ENCODE measurements at regions not wholly inside any gene's neighbourhood (a gene's known extent, or its start where the extent isn't known, plus 50 kb on each side); places are given as distances from the start of the nearest gene placed in this dataset.

DNA sequence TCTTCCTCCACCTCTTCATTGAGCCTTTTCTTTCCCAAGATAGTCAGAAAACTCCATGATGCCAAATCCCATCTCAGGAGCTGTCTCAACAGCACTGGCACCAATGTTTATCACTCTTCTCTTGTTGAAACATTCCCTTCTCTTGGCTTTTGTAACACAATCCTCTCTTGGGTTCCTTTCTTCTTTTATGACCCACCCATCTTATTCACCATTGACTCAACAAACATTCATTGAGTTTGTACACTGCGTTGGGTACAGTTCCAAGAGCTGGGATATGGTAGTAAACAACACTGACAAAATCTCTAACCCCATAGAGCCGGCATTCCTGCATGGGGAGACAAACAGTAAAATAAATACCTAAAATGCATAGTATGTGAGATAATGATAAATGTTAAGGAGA is 577.5 kb downstream of the INHBA start:
- Histone ChIP-seq H3K4me1 (ENCODE audit: control insufficient read depth, insufficient read depth, low read length) (peaks cover 4% of the 10 kb centered on the region), H3K27me3 (ENCODE audit: control insufficient read depth, insufficient read depth, low read length, poor library complexity, severe bottlenecking) (no peaks in the 10 kb centered on the region), H3K9me3 (ENCODE audit: control insufficient read depth, low read length) (no peaks in the 10 kb centered on the region), H3K9ac (ENCODE audit: extremely low read depth, low read length, poor library complexity, severe bottlenecking) (no peak overlapping the region), H3K27ac (ENCODE audit: low read depth, low read length) (no peak overlapping the region), H3K36me3 (ENCODE audit: control insufficient read depth, insufficient read depth, low read length) (no peaks in the 10 kb centered on the region), H3K4me3 (ENCODE audit: low read length) (no peak overlapping the region)
- Mint-ChIP-seq H3K9me3 (no peaks in the 10 kb centered on the region), H3K27me3 (ENCODE audit: insufficient read depth) (no peaks in the 10 kb centered on the region), H3K4me1 (peaks cover 20% of the 10 kb centered on the region), H3K4me3 (no peak overlapping the region), H3K27ac (no peak overlapping the region), H3K36me3 (ENCODE audit: low read depth) (no peaks in the 10 kb centered on the region)
- no peak for DNase-seq
- WGBS, 2 experiments (ENCODE audit: insufficient coverage in 1 of 2, insufficient read length in 1 of 2): 97% methylated on average over 2 of the region's 2 CpGs; no CpG with 5 or more reads in 1 of the 2 experiments
- TF ChIP-seq, protein P1, sequence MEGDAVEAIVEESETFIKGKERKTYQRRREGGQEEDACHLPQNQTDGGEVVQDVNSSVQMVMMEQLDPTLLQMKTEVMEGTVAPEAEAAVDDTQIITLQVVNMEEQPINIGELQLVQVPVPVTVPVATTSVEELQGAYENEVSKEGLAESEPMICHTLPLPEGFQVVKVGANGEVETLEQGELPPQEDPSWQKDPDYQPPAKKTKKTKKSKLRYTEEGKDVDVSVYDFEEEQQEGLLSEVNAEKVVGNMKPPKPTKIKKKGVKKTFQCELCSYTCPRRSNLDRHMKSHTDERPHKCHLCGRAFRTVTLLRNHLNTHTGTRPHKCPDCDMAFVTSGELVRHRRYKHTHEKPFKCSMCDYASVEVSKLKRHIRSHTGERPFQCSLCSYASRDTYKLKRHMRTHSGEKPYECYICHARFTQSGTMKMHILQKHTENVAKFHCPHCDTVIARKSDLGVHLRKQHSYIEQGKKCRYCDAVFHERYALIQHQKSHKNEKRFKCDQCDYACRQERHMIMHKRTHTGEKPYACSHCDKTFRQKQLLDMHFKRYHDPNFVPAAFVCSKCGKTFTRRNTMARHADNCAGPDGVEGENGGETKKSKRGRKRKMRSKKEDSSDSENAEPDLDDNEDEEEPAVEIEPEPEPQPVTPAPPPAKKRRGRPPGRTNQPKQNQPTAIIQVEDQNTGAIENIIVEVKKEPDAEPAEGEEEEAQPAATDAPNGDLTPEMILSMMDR (conservative IDR thresholded peaks at IDR 0.05): no peak

DNA sequence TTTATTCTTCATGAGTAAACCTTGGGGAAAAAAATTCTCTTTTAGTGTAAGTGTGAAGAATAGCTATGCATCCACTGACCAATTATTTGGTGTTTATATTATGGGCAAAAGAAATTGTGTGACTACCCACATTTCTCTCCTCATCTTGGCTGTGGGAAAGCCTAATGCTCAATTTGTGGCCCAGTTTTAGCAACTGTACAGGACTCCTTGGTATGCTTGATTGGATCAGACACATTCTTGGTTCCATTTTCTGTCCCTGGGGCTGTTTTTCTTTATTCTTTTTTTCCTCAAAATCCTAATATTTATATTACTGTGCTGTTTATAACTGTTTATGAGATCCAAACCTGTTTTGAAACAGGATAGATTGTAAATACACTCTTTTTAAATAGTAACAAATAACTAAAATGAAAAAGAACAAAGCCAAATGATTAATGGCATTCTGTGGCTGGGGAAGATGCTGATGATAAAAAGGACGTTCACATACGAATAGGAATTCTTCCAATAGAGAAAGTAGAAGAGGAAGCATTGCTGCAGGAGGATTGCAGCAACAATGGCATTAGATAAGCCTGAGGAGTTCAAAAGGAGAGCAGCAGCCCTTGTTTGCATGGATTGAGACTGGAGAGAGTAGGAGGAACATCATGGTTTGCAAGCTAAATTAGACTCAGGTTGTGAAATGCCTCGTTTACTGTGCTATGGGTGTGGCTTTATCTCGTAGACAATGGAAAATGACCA is 580.5 kb downstream of the INHBA start:
- H3K4me1 ChIP-seq (ENCODE audit: control insufficient read depth, insufficient read depth, low read length): no peaks in the 10 kb centered on the region
- no peak overlapping the region for H3K27ac ChIP-seq (ENCODE audit: low read depth, low read length)
- peaks cover 4% of the 10 kb centered on the region for H3K9me3 Mint-ChIP-seq
- no peaks in the 10 kb centered on the region for H3K27me3 ChIP-seq (ENCODE audit: control insufficient read depth, insufficient read depth, low read length, poor library complexity, severe bottlenecking)
- H3K36me3 ChIP-seq (ENCODE audit: control insufficient read depth, insufficient read depth, low read length): no peaks in the 10 kb centered on the region
- no peaks in the 10 kb centered on the region for H3K36me3 Mint-ChIP-seq (ENCODE audit: low read depth)
- H3K27me3 Mint-ChIP-seq (ENCODE audit: insufficient read depth): no peaks in the 10 kb centered on the region
- no peak overlapping the region for H3K9ac ChIP-seq (ENCODE audit: extremely low read depth, low read length, poor library complexity, severe bottlenecking)
- H3K4me3 ChIP-seq (ENCODE audit: low read length): no peak overlapping the region
- WGBS, 2 experiments (ENCODE audit: insufficient coverage in 1 of 2, insufficient read length in 1 of 2): 61 to 73% methylated on average over 4 of the region's 4 CpGs
- H3K4me3 Mint-ChIP-seq: no peak overlapping the region
- H3K9me3 ChIP-seq (ENCODE audit: control insufficient read depth, low read length): no peaks in the 10 kb centered on the region
- H3K4me1 Mint-ChIP-seq: peaks cover 14% of the 10 kb centered on the region
- TF ChIP-seq, protein P1 (conservative IDR thresholded peaks at IDR 0.05): no peak
- no peak for DNase-seq
- H3K27ac Mint-ChIP-seq: no peak overlapping the region

DNA sequence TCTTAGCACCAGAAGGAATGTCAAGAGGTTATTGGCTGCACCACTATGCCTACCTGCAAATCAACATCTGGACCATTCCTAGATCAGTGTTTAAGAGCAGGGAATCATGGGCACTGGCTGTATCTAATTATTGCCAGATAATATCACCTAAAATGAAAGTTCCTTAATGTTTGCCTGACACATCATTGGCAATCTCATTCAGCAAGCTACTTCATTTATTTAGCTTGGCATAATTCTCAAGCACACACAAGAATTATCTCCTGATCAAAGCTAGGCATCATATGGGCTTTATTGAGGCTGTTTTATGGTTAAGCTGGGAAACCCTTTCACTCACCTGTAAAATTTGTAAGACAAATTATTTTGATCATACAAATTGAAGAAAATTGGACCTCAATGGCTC is 581.7 kb downstream of the INHBA start:
- Histone ChIP-seq H3K36me3 (ENCODE audit: control insufficient read depth, insufficient read depth, low read length) (no peaks in the 10 kb centered on the region), H3K9ac (ENCODE audit: extremely low read depth, low read length, poor library complexity, severe bottlenecking) (no peak overlapping the region), H3K27me3 (ENCODE audit: control insufficient read depth, insufficient read depth, low read length, poor library complexity, severe bottlenecking) (no peaks in the 10 kb centered on the region), H3K27ac (ENCODE audit: low read depth, low read length) (no peak overlapping the region), H3K4me3 (ENCODE audit: low read length) (no peak overlapping the region), H3K9me3 (ENCODE audit: control insufficient read depth, low read length) (no peaks in the 10 kb centered on the region), H3K4me1 (ENCODE audit: control insufficient read depth, insufficient read depth, low read length) (no peaks in the 10 kb centered on the region)
- Mint-ChIP-seq H3K9me3 (peaks cover 4% of the 10 kb centered on the region), H3K4me3 (no peak overlapping the region), H3K27me3 (ENCODE audit: insufficient read depth) (no peaks in the 10 kb centered on the region), H3K36me3 (ENCODE audit: low read depth) (no peaks in the 10 kb centered on the region), H3K4me1 (peaks cover 14% of the 10 kb centered on the region), H3K27ac (no peak overlapping the region)
- no peak for DNase-seq
- TF ChIP-seq, protein P1 (conservative IDR thresholded peaks at IDR 0.05): no peak
